ENCODE measurements at regions not wholly inside any gene's neighbourhood (a gene's known extent, or its start where the extent isn't known, plus 50 kb on each side); places are given as distances from the start of the nearest gene placed in this dataset.

DNA sequence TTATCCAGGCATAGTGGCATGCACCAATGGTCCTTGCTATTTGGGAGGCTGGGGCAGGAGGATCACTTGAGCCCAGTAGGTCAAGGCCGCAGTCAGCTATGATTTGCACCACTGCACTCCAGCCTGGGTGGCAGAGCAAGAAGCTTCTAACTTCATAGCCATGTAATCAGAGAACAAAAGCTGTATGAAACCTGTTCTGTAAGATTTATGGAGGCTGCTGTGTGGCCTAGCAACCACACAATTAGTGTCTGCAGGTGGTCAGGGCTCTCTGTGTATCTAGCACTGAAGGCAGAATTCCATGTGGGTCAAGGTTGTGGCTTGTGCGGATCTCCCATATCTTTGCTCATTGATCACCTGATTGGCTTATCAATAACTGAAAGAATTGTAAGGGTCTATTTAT, 221.5 kb upstream of the FOXK1 start:
- TF ChIP-seq, protein P1, sequence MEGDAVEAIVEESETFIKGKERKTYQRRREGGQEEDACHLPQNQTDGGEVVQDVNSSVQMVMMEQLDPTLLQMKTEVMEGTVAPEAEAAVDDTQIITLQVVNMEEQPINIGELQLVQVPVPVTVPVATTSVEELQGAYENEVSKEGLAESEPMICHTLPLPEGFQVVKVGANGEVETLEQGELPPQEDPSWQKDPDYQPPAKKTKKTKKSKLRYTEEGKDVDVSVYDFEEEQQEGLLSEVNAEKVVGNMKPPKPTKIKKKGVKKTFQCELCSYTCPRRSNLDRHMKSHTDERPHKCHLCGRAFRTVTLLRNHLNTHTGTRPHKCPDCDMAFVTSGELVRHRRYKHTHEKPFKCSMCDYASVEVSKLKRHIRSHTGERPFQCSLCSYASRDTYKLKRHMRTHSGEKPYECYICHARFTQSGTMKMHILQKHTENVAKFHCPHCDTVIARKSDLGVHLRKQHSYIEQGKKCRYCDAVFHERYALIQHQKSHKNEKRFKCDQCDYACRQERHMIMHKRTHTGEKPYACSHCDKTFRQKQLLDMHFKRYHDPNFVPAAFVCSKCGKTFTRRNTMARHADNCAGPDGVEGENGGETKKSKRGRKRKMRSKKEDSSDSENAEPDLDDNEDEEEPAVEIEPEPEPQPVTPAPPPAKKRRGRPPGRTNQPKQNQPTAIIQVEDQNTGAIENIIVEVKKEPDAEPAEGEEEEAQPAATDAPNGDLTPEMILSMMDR (conservative IDR thresholded peaks at IDR 0.05; ENCODE audit: low read depth, low read length): no peak
- TF ChIP-seq EZH2 (IDR thresholded peaks at IDR 0.05; ENCODE audit: low read length, unreplicated experiment) (no peak), EZH2phosphoT487 (IDR thresholded peaks at IDR 0.05; ENCODE audit: borderline replicate concordance, low read length) (no peak)
